ENCODE measurements at regions not wholly inside any gene's neighbourhood (a gene's known extent, or its start where the extent isn't known, plus 50 kb on each side); places are given as distances from the start of the nearest gene placed in this dataset.

GRCh38 chr21:16978309-16978895 is 534.4 kb upstream of the CXADR start:
- no peak for TF ChIP-seq CTCF (IDR thresholded peaks at IDR 0.05; ENCODE audit: low read depth, low read length)
- in situ Hi-C loops (cut with HindIII; ENCODE audit: low sequenced_read_pairs) = no loop called here
- H3K4me3 ChIP-seq (ENCODE audit: low read depth, low read length) = no peak overlapping the region

GRCh38 chr21:16979574-16979973 is 533.3 kb upstream of the CXADR start:
- in situ Hi-C loops (cut with HindIII; ENCODE audit: low sequenced_read_pairs) = no loop called here
- DNase-seq (ENCODE audit: low read depth, low spot score) = no peak
- H3K4me3 ChIP-seq (ENCODE audit: low read depth, low read length) = no peak overlapping the region
- TF ChIP-seq CTCF (IDR thresholded peaks at IDR 0.05; ENCODE audit: low read depth, low read length) = no peak

More at GRCh38 chr21:16978309-16978895, 534.4 kb upstream of the CXADR start:
- DNase-seq (ENCODE audit: low read depth, low spot score) = no peak

- TF ChIP-seq CTCF (IDR thresholded peaks at IDR 0.05; ENCODE audit: low read depth, low read length) = no peak
- no peak overlapping the region for H3K4me3 ChIP-seq (ENCODE audit: low read depth, low read length)
- DNase-seq (ENCODE audit: low read depth, low spot score) = no peak
- in situ Hi-C loops (cut with HindIII; ENCODE audit: low sequenced_read_pairs) = no loop called here
Measured at GRCh38 chr21:16983420-16983819, 529.4 kb upstream of the CXADR start.

GRCh38 chr21:16992448-16992847 is 520.4 kb upstream of the CXADR start:
- DNase-seq (ENCODE audit: low read depth, low spot score) = no peak
- no peak overlapping the region for H3K4me3 ChIP-seq (ENCODE audit: low read depth, low read length)
- TF ChIP-seq CTCF (IDR thresholded peaks at IDR 0.05; ENCODE audit: low read depth, low read length) = no peak
- in situ Hi-C loops (cut with HindIII; ENCODE audit: low sequenced_read_pairs) = no loop called here

GRCh38 chr21:16993416-16994038 is 519.3 kb upstream of the CXADR start:
- DNase-seq (ENCODE audit: low read depth, low spot score) = no peak
- H3K4me3 ChIP-seq (ENCODE audit: low read depth, low read length) = no peak overlapping the region
- in situ Hi-C loops (cut with HindIII; ENCODE audit: low sequenced_read_pairs) = no loop called here
- no peak for TF ChIP-seq CTCF (IDR thresholded peaks at IDR 0.05; ENCODE audit: low read depth, low read length)

- no peak overlapping the region for H3K4me3 ChIP-seq (ENCODE audit: low read depth, low read length)
- peak; percentile 31 for DNase-seq (ENCODE audit: low read depth, low spot score)
- no peak for TF ChIP-seq CTCF (IDR thresholded peaks at IDR 0.05; ENCODE audit: low read depth, low read length)
- in situ Hi-C loops (cut with HindIII; ENCODE audit: low sequenced_read_pairs) = no loop called here
Measured at GRCh38 chr21:17002594-17003257, 510.1 kb upstream of the CXADR start.

Data from astrocyte of the spinal cord (primary cell).